H1 (cell line): ENCODE measurements at regions not wholly inside any gene's neighbourhood (a gene's known extent, or its start where the extent isn't known, plus 50 kb on each side); places are given as distances from the start of the nearest gene placed in this dataset.
A peak's percentile ranks its signal among the peaks of the same experiment; 100 is the strongest.

Experiments
- CTCF ChIA-PET: fragments of 300-600 bp; sonication (Branson Sonifier 250); formaldehyde crosslinking; loops from one replicate; lab custom pipeline; 2021; ENCODE audit not compliant: partially characterized antibody; lab: Charles Lee
- POLR2A ChIA-PET: fragments of 300-600 bp; sonication (Branson Sonifier 250); formaldehyde crosslinking; loops from one replicate; lab custom pipeline; 2021; ENCODE audit warnings: inconsistent platforms; ENCODE audit not compliant: partially characterized antibody; lab: Charles Lee
- DNase-seq, 2 experiments: peaks; one replicate each; pipeline versions ENCODE4 v3.0.0 to v3.0.0-alpha.2; 2010 to 2022; ENCODE audit warnings: low spot score in 2 of 2, low read depth in 1 of 2, mixed read lengths in 1 of 2
- FAIRE-seq: peaks from 2 replicates; lab custom pipeline; 2011; peaks lifted over from hg19 to GRCh38; lab: Jason Lieb, UNC
- H2AFZ ChIP-seq: 2 replicates; pipeline ENCODE4 v1.8.1; 2012; ENCODE audit warnings: low read length, inconsistent platforms
- H2AK5ac ChIP-seq: 2 replicates; pipeline ENCODE4 v1.6.1; 2013; ENCODE audit warnings: low read depth, low read length
- H2BK120ac ChIP-seq: replicated peaks from 2 replicates; pipeline ENCODE3; 2013; ENCODE audit warnings: low read depth, low read length, inconsistent platforms
- H2BK12ac ChIP-seq: 2 replicates; pipeline ENCODE4 v1.6.1; 2013; ENCODE audit warnings: low read depth, low read length
- H2BK15ac ChIP-seq: 2 replicates; pipeline ENCODE4 v1.6.1; 2013; ENCODE audit warnings: low read length
- H2BK20ac ChIP-seq: 2 replicates; pipeline ENCODE4 v1.6.1; 2013; ENCODE audit warnings: low read length
- H2BK5ac ChIP-seq: 2 replicates; pipeline ENCODE4 v1.6.1; 2013; ENCODE audit warnings: low read depth, low read length
- H3K14ac ChIP-seq: 2 replicates; pipeline ENCODE4 v1.6.1; 2013; ENCODE audit warnings: inconsistent platforms; ENCODE audit not compliant: insufficient read length
- H3K18ac ChIP-seq: 2 replicates; pipeline ENCODE4 v1.6.1; 2013; ENCODE audit warnings: low read length; ENCODE audit errors: extremely low read depth
- H3K23ac ChIP-seq: 2 replicates; pipeline ENCODE4 v1.6.1; 2013; ENCODE audit warnings: inconsistent platforms; ENCODE audit not compliant: insufficient read length
- H3K23me2 ChIP-seq: 2 replicates; pipeline ENCODE4 v1.6.1; 2013; ENCODE audit warnings: low read depth, low read length
- H3K27ac ChIP-seq: 2 replicates; pipeline ENCODE4 v1.6.1; 2011; ENCODE audit warnings: low read depth, low read length, inconsistent platforms
- H3K27me3 ChIP-seq, 4 experiments: replicated peaks in 1 of 4; 1 replicate in 1 of 4; 2 replicates in 3 of 4; pipeline versions ENCODE4 v1.6.1 to v1.8.1; 2011 to 2013; ENCODE audit warnings: low read length in 3 of 4, mild to moderate bottlenecking in 3 of 4, inconsistent platforms in 2 of 4, mixed read lengths in 2 of 4, moderate library complexity in 1 of 4; ENCODE audit not compliant: control insufficient read depth in 3 of 4, insufficient read depth in 3 of 4; ENCODE audit errors: extremely low read depth in 1 of 4
- H3K36me3 ChIP-seq, 4 experiments: 2 replicates each; pipeline versions ENCODE4 v1.6.1 to v1.8.1; 2011 to 2013; ENCODE audit warnings: mild to moderate bottlenecking in 4 of 4, low read length in 3 of 4, moderate library complexity in 2 of 4, control low read depth in 1 of 4, inconsistent platforms in 1 of 4; ENCODE audit not compliant: insufficient read depth in 4 of 4, control insufficient read depth in 2 of 4
- H3K4ac ChIP-seq: replicated peaks from 2 replicates; pipeline ENCODE3; 2013; ENCODE audit warnings: low read length, low read depth, mixed read lengths, inconsistent platforms; ENCODE audit not compliant: insufficient read length
- H3K4me1 ChIP-seq, 4 experiments: replicated peaks in 1 of 4; 1 replicate in 1 of 4; 2 replicates in 3 of 4; pipeline versions ENCODE4 v1.6.1 to v1.8.1; 2011 to 2013; ENCODE audit warnings: low read length in 3 of 4, inconsistent platforms in 2 of 4, mixed read lengths in 1 of 4; ENCODE audit not compliant: insufficient read depth in 4 of 4, control insufficient read depth in 3 of 4
- H3K4me2 ChIP-seq, 2 experiments: 2 replicates each; pipeline versions ENCODE4 v1.6.1 to v1.8.1; 2011 to 2013; ENCODE audit warnings: low read depth in 2 of 2, low read length in 2 of 2, control low read depth in 1 of 2, inconsistent platforms in 1 of 2, mild to moderate bottlenecking in 1 of 2; ENCODE audit not compliant: insufficient read depth in 1 of 2
- H3K4me3 ChIP-seq, 4 experiments: fragments of 200-600, 300-600 bp in 1 of 4; sonication (generic), shearing (Covaris generic), sonication (Bioruptor Twin) in 1 of 4; 2 replicates each; pipeline versions ENCODE4 v1.5.1 to v1.8.1; 2011 to 2016; ENCODE audit warnings: low read length in 4 of 4, low read depth in 3 of 4, control low read depth in 2 of 4, inconsistent platforms in 2 of 4, mild to moderate bottlenecking in 2 of 4, mixed read lengths in 1 of 4, moderate library complexity in 1 of 4; ENCODE audit not compliant: insufficient read depth in 2 of 4; ENCODE audit errors: extremely low read depth in 1 of 4
- H3K56ac ChIP-seq: replicated peaks from 2 replicates; pipeline ENCODE3; 2013; ENCODE audit warnings: low read depth, mild to moderate bottlenecking, mixed read lengths, low read length, inconsistent platforms; ENCODE audit not compliant: insufficient read length
- H3K79me1 ChIP-seq: 2 replicates; pipeline ENCODE4 v1.6.1; 2013; ENCODE audit warnings: low read depth, low read length, control low read depth
- H3K79me2 ChIP-seq, 2 experiments: 2 replicates each; pipeline versions ENCODE4 v1.6.1 to v1.8.1; 2012 to 2013; ENCODE audit warnings: low read length in 2 of 2, mild to moderate bottlenecking in 2 of 2, inconsistent platforms in 1 of 2; ENCODE audit not compliant: insufficient read depth in 2 of 2, control insufficient read depth in 1 of 2
- H3K9ac ChIP-seq, 4 experiments: replicated peaks in 1 of 4; 1 replicate in 1 of 4; 2 replicates in 3 of 4; pipeline versions ENCODE4 v1.6.1 to v1.8.1; 2011 to 2013; ENCODE audit warnings: low read depth in 3 of 4, low read length in 3 of 4, control low read depth in 2 of 4, mild to moderate bottlenecking in 2 of 4, moderate library complexity in 2 of 4, inconsistent platforms in 1 of 4; ENCODE audit errors: extremely low read depth in 1 of 4
- H3K9me3 ChIP-seq, 2 experiments: 2 replicates each; pipeline versions ENCODE4 v1.6.1 to v1.8.1; 2012 to 2013; ENCODE audit warnings: mild to moderate bottlenecking in 2 of 2, moderate library complexity in 2 of 2, control low read depth in 1 of 2, inconsistent platforms in 1 of 2, low read depth in 1 of 2, low read length in 1 of 2, mixed read lengths in 1 of 2; ENCODE audit not compliant: insufficient read depth in 2 of 2
- H4K20me1 ChIP-seq, 2 experiments: replicated peaks in 1 of 2; 2 replicates each; pipeline versions ENCODE3 to v1.8.1; 2011 to 2013; ENCODE audit warnings: inconsistent platforms in 2 of 2, low read length in 2 of 2, mild to moderate bottlenecking in 1 of 2; ENCODE audit not compliant: insufficient read depth in 2 of 2, control insufficient read depth in 1 of 2
- H4K5ac ChIP-seq: 2 replicates; pipeline ENCODE4 v1.6.1; 2013; ENCODE audit warnings: low read length, low read depth, mixed read lengths, inconsistent platforms; ENCODE audit not compliant: insufficient read length
- H4K8ac ChIP-seq: 2 replicates; pipeline ENCODE4 v1.8.0; 2013; ENCODE audit warnings: mild to moderate bottlenecking, moderate library complexity, low read length, inconsistent platforms; ENCODE audit not compliant: insufficient read depth; ENCODE audit errors: extremely low read depth
- H4K91ac ChIP-seq: replicated peaks from 2 replicates; pipeline ENCODE3; 2013; ENCODE audit warnings: low read length, mixed read lengths, inconsistent platforms; ENCODE audit not compliant: insufficient read length
- WGBS, 2 experiments: shearing (Covaris generic) in 1 of 2; methylation state at CpG; one replicate each; pipeline versions ENCODE4 v1.1.6 to v1.1.7; 2013 to 2015; ENCODE audit warnings: low lambda C conversion rate in 2 of 2, mixed read lengths in 2 of 2, inconsistent platforms in 1 of 2, low coverage in 1 of 2, missing lambda C conversion rate in 1 of 2; ENCODE audit not compliant: insufficient replicate concordance in 2 of 2, insufficient coverage in 1 of 2, insufficient read length in 1 of 2; ENCODE audit errors: extremely low coverage in 1 of 2, missing lambda C conversion rate in 1 of 2; 5-methylcytosine and 5-hydroxymethylcytosine counted together

DNA sequence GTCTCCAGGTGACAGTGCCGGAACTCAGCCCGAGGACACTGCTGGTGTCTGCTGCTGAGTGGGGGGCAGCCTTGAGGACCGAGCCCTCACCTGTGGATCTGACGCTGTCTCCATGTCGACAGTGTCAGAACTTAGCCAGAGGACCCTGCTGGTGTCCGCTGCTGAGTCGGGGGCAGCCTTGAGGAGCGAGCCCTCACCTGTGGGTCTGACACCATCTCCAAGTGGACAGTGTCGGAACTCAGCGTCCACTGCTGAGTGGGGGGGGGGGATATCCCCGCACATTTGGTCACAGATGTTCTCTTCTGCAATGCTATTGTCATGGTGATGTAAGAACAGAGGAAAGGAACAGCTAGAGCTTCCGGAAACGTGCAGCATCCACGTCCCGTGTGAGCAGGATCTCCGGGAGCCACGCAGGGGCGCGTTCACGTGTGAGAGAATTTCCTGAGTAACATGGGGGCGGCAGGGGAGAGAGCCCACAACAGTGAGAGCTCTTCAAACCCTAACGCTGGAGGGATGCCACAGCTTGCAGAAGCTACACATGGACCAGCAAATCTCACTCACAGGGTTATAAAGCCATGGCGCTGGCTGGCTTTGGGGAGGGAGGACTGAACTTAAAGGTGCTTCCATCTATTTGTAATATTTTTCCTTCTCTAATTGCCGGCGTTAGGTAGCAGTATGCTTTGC lies 250.7 kb upstream of the SALL3 start:
- Histone ChIP-seq H3K79me2 (no peaks in the 10 kb centered on the region), H4K20me1 (no peaks in the 10 kb centered on the region), H3K36me3 (no peaks in the 10 kb centered on the region), H3K27me3 (no peaks in the 10 kb centered on the region), H3K4me2 (no peak overlapping the region), H2BK5ac (no peak overlapping the region), H3K9ac (no peak overlapping the region), H3K4me3 (no peak overlapping the region), H3K4ac (no peak overlapping the region), H2AFZ (no peak overlapping the region), H3K56ac (no peak overlapping the region), H3K9me3 (no peaks in the 10 kb centered on the region), H2BK120ac (no peak overlapping the region), H2BK12ac (0 out of 2 replicates have a peak overlapping the region, but pooled peaks have one; percentile 27), H2BK20ac (no peak overlapping the region), H3K27ac (no peak overlapping the region), H3K18ac (no peak overlapping the region), H4K91ac (no peak overlapping the region), H3K23me2 (no peaks in the 10 kb centered on the region), H3K23ac (no peak overlapping the region), H3K14ac (no peak overlapping the region), H3K79me1 (no peaks in the 10 kb centered on the region), H2AK5ac (no peak overlapping the region), H4K5ac (no peak overlapping the region), H4K8ac (no peak overlapping the region), H3K4me1 (peaks cover 0 to 5% (median 1%) of the 10 kb centered on the region in 4 experiments; a peak in 4 of 7 replicates), H2BK15ac (no peak overlapping the region)
- POLR2A ChIA-PET: no interaction called here
- DNase-seq (no peak), FAIRE-seq (no peak)
- CTCF ChIA-PET: interaction anchor here (1.5 kb wide), 1 partner anchor 8 kb away, joined by 3 read pairs; no protein-coding TSS in a partner anchor
- WGBS, 2 experiments: 95% methylated on average over 25 of the region's 25 CpGs; no CpG with 5 or more reads in 1 of the 2 experiments
